HG03442 (cell line): ENCODE measurements at regions not wholly inside any gene's neighbourhood (a gene's known extent, or its start where the extent isn't known, plus 50 kb on each side); places are given as distances from the start of the nearest gene placed in this dataset.
"Not testable (repeated sequence)": the region's sequence is repeated elsewhere in the genome, so short reads cannot be mapped to it uniquely, and the experiment has no call there.

Experiments
- ATAC-seq: cut with Tn5 transposase; IDR thresholded peaks from one replicate; pipeline ENCODE4 v1.9.1; 2021; ENCODE audit warnings: mild to moderate bottlenecking, moderate library complexity; ENCODE audit not compliant: unreplicated experiment

DNA sequence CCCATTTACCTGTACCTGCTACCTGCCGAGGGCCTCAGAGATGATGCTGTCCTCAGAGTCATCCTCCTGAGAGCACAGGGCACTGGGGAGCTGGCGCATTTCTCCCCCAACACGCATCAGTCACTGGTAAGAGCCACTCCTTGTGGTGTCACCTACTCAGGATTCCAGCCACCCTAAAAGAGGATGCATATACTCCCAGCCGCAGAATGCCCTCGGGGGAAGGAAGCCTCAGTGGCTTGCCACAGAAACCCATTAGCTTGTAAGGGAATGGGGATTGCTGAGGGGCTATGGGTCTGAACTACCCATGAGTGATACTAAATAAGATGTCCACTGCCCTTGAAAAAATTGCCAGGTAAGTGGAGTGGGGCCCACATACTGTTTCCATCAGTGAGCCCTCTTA lies 279.2 kb downstream of the WDR11 start:
- ATAC-seq = no peak

DNA sequence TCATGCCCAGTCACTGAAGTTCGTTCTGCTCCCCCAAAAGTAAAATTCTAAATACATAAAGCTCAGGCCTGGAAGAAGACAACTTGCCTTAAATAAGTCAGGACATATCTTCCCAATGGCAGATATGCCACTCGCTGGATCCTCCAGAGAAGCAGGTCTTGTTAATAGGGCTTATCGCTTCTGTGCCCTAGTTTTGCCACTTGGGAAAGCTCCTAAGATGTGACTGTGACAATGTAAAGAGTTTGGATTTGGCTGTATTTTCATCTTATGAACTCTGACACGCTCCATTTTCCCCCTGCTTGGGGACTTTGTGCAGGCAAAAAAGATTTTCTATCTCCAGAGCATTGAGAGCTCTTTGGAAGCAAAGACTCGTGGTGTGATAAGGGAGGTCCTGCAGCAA lies 279.9 kb downstream of the WDR11 start:
- ATAC-seq = no peak

DNA sequence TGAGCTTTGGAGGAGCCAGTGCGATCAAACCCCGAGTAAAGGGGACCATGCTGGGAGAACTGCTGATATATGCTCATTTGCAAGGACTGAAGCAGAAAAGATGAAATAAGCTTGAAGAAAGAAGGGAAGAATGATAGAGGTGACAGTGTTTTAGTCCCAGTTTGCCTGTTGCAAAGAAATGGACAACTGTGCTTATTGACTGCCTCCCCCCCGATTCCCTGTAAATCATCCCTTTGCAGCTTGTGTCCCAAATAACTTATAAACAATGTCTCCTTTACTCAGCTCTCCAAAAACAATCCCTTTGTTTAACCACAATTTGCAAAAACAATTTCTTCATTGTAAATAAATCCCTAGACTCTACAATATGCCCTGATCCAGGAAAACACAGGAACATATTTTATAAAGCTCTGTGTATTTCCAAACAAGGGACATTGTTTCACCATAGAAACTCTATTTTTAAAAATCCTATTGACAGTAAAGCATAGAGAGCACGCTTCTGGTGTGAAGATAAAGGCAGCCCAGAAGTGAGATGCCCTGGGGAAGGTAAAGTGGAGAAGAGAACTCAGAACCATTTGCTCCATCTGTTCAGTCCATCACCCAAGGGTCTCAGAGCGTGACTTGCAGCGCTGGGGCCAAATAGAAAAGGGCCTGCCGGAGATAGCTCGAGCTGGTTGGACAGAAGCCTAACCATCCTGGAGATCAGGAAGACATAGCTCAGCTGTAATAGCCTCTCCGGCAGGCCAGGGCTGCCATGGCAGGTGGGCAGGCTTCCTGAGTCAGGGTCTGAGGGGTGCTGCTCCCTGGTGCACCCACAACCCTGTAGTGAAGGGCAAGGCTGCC lies 280.5 kb downstream of the WDR11 start:
- ATAC-seq = no peak

DNA sequence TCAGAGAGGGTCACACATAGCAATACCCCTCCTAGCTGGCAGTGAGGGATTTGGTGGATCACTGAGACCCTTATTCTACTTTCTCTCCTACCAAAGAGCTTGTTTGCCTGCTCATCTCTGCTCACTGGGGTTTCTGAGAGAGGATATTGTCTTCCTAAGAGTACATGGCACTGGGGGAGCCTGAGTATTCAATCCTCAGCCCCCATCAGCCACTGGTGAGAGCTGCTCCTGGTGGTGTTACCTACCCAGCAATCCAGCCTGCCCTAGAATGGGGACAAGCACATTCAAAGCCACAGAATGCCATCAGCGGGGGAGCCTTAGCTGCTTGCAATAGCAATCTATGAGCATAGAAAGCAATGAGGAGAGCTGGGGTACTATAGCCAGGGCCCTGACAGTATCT lies 281.1 kb downstream of the WDR11 start:
- ATAC-seq = no peak

DNA sequence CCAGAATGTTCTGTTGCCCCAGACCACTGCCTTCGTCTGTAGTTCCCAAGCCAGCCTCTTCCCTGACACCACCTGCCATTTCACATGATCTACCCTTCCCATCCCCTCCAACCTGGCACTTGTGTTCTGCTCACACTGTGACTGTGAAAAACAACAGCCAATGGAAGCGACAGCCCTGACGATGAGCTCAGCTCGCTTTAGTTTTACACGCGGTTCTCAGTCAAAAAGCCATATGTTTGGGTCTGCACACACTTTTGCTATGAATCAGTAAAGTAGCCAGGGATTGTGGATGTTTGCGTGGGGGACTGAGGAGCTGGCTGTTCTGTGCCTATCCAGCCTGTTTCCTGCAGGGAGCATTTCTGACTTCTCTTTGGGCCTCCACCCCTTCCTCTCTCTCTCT lies 282.7 kb downstream of the WDR11 start:
- ATAC-seq = no peak

DNA sequence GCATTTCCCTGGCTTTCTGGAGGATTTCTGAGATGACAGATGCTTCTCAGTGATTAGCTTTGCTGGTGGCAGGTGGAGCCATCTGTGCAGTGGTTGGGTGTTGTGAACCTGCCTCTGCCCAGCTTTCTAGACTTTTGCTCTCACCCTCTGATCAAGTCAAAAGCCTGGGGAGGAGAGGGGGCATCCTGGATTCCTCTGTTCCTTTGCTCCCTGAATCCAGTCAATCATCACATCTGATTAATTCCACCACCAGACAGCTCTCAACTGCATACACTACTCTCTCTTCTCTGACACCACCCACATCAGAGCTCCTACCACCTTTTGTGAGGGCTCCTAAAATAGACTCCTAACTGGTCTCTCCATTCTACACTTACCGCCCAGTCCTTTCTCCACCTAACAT lies 283.5 kb downstream of the WDR11 start:
- no peak for ATAC-seq

DNA sequence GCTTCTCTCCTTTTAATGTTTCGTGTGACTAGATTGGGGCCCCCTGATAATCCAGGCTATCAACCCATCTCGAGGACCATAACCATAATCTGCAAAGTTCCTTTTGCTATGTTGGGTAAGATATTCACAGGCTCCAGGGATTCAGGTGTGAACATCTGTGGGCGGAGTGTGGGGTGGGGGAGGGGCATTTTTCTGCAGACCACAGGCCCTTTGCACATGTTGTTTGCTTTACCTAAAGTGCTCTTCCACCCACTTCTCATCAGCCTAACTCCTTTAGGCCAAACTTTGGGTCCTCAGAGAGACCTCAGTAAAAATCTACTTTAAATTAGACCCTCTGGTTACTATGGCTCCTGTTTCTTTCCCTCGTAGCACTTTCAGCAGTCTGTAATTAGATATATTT lies 284.4 kb downstream of the WDR11 start:
- ATAC-seq = no peak

DNA sequence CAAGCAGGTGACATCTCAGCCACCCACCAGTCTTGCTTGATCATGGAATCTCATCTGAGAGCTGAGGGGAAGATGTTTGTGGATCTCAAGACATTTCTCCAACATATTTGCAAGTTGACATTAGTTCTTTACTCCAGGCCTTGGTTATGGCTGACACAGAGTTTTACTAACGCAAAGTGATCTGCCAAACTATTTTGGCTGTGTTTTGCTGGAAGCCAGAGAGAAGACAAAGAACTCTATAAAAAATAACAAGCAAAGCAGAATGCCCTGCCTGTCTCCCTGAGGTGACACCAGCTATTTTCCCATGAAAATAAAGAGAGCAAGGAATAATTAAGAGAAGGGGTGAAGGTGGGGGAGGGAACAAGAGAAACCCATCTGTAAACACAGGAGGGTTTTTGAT lies 286.4 kb downstream of the WDR11 start:
- no peak for ATAC-seq

DNA sequence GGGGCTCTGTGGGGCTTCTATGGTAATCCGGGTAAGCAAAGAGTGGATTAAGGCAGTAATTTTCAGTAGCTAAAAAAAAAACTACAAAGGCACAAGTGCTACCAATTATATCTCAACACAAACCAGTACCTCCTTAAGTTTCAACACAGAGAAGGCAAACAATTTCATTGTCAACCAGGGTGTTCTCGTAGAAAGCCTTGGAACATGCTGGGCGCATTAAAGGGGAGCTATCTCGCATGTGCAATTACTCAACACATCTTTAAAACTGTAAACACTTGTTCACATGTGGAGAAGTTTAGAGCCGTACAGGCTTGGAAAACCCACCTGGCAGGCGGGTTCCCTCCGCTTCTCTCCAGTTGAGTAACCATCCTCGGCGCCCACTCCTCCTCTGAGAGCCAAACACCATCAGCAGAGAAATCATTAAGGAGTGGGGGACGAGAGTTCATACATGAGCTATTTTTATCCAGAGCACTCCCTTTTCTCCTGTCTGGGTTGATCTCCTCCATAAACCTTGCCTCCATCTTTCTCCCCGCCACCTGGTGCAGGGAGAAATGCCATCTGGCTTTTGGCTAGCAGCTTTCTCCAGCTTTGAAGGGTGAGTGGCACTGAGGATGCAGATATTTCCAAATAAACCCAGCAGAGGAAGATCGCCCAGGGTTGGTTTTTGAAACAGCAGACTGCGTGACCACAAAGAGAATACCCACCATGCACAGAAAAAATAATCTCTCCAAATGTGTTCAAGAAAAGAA lies 287.1 kb downstream of the WDR11 start:
- no peak for ATAC-seq

DNA sequence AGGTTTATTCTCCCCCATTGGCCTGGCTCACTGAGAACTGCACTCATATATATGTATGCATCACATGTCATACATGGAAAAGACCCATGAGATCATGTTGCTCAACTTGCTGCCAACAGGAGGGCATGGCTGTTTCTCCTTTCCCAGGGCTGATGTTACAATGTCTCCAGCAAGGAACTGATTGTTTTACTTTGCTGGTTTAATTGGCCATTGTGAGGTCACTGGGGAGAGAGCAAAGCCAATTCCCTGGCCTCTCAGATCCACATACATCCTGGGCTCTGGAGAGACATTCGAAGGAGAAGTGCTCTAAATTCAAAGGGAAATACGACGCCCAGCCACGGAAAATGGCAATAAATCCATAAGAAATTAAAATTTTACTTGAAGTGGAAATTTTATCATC lies 287.8 kb downstream of the WDR11 start:
- ATAC-seq = no peak

DNA sequence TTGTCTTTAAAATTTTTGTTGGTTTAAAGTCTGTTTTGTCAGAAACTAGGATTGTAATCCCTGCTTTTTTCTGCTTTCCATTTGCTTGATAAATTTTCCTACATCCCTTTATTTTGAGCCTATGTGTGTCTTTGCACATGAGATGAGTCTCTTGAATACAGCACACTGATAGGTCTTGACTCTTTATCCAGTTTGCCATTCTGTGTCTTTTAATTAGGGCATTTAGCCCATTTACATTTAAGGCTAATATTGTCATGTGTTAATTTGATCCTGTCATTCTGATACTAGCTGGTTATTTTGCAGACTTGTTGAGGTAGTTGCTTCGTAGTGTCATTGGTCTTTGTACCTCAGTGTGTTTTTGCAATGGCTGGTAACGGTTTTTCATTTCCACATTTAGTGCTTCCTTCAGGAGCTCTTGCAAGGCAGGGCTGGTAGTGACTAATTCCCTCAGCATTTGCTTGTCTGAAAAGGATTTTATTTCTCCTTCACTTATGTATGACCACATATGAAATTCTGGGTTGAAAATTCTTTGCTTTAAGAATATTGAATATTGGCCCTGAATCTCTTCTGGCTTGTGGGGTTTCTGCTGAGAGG lies 294.7 kb downstream of the WDR11 start:
- ATAC-seq = not testable (repeated sequence)

DNA sequence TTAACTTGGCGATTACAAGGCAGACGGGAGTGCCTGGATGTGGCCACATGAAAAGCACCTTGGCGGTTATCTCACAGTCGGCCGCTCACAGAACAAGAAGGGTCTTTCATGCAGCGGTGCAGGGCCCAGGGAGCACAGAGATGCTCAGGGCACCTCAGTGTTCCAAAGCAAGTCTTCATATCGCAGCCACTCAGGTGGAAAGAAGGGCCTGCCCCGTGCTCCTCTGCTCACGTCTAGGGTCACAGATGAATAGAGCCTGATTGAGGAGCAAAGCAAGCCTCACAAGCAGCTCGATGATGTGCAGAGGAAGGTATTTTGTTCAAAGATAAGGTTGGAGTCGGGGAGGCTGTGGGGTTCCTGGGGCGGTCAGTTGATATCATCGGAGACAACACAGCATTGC lies 297.8 kb downstream of the WDR11 start:
- no peak for ATAC-seq

DNA sequence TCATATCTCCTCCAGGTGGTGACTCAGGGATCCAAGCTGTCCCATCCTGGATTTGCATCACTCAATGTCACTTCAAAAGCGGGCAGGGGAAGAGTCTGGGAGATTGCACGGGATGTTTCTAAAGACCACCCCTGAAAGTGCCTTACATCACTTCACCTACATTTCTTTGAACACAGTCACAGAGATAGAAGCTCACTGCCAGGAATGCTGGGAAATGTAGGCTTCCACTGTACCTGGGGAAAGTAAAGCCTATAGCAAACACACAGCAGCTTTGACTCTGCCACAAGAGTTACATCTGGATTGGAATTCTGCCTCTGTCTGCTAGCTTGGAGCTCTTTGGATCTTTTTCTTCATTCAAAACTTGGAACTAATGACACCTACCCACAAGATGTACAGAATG lies 300.9 kb downstream of the WDR11 start:
- no peak for ATAC-seq

DNA sequence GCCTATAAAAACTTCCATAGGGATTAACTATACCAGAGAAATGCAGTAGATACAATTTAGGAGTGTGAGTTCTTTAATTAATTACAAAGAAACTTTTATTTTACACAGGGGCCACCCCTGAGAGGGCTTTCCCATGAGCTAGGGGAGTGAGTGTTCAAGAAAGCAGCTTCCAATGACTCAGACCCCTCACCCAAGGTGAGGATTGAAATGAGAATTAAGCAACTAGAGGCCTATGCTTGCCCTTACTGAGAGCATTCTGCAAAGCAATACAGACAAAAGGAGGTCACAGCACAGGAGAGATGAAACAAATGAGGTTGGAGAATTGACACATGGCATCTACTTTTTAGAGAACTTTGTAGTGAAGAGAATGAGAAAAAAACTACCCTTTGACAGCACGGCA lies 301.8 kb downstream of the WDR11 start:
- no peak for ATAC-seq

DNA sequence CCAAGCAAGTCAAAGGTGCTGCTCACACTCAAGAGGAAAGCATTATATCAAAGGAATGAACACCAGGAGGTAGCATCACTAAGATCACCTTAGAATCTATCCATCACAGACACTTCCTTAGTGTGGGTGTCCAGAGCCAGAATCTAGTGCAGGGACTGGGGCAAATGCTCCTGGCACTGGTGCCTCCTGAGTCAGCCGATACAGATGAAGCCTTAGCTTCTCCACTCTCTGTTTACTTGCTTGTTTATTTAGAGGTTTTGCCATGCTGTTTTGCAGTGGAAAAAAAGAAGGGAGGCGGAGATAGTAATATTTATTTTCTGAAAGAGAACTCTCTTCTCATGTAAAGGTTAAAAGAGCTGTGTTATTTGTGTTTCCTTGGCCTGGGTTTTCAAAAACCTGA lies 303.1 kb downstream of the WDR11 start:
- no peak for ATAC-seq

DNA sequence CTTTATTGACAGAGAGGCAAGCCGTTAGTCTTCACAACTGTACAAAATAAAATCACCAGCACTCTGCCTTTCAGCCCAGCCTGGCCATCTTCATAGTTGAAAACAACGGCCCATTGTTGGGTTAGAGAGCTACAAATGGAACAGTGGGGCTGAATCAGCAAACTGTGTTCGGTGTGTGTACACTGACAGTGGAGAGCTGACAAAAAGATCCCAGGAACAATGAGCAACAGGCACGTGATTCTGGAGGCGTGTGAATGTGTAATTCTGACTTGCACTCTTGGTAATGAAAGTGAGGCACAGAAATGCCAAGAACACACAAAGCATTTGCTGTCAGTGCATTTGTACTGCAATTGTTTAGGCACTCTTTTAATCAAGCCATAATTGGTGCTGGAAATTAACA lies 303.7 kb downstream of the WDR11 start:
- no peak for ATAC-seq

DNA sequence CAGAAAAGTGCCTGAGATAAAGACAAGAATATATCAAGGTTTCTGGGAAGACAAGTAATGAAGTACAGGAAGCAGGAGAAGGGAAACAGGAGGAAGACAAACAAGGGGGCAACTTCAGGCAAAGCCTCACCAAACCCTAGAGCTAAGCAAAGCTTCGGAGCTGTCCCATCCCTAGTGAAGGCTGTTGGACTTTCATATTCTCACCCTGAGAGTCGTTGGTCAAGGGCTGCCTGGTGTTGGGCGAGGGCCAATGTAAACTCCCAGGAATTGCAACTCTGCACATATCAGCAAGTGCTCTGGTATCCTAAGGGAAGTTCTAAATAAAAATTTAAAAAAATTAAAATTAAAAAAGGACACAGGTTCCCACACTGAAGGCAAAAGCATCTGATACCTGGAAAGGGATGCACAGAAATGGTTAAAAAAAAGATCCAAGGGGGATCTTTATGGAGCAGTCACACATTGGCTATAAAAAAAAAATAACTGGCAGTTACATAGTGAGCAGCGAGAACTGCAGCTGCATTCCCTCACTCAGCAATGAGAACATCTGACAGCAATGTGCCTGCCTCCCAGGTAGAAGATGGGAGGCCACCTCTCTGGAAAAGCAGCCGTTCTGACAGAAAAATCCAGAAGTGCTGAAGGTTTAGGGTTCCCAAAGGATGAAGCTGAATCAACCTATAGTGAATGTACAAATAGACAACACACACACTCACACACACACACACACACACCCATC lies 304.7 kb downstream of the WDR11 start:
- no peak for ATAC-seq

DNA sequence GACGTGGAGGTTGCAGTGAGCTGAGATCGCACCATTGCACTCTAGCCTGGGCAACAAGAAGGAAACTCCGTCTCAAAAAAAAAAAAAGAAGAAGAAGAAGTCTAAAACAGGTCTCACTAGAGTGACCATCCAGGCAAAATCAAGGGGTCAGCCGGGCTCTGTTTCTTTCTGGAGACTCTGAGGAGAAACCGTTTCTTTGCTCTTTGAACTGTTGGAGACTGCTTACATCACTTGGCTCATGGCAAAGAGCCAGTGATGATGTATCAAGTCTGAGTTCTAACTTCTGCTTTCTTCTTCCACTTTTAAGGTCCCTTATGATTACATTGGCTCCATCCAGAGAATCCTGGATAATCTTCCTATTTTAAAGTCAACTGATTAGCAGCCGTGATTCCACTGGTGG lies 306.8 kb downstream of the WDR11 start:
- no peak for ATAC-seq

DNA sequence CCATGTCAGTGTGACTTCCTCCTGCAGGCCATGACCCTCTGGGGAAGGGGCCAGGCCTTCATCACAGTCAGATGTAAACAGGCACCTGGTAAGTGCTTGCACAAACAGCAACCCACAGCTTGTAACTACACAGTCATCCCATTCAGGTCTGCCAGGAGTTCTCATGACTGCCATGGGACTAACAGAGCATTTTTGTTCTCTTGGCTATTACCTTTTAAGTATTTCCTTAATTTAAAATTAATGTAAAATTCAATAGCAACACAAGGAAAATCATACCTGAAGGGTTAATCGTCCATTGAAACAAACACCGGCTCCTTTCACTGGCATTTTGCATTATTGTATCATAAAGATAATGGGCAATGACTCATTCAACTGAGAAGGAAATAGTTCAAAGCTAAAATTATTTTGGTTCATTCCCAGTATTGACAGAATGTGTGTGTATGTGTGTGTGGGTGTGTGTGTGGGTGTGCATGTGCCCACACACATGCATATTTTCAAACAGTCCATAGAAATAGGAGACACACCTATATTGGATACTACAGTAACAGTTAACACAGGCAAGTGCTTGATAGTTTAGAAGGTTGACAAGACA lies 307.9 kb downstream of the WDR11 start:
- peak; percentile 27 for ATAC-seq

DNA sequence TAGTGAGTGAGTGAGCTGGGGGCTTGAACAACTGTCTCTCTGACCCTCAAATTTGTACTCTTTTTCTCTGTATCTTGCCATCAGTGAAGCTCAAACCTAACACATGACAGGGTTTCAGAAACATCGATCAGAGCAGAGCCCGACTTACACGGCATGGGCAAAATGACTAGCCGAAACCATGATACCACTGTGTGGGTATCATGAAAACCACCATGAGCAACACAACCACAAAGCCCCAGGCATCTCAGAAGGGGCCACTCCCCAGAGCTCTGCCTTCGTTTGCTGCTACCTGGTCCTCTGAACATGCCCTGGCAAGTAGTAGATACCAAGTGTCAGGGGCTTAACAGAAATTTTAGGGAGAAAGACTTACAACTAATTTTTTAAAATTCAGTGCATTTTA lies 308.5 kb downstream of the WDR11 start:
- ATAC-seq = peak; percentile 77

DNA sequence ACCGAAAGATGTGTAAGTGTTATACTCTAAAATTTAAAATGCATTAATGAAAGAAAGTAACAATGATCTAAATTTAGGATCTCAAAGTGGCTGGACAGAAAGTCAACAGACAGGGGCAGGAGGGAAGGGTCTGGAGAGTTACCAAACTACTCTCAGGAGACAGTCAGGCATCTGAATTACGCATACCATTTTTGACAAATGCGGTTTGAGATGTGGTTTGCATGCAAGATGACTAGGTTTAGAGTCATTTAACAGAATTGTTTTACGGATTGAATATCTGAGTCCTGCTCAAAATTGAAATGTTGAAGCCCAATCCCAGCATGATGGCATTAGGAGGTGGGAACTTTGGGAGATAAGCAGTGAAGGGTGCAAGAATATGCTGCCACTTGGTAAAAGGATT lies 314.1 kb downstream of the WDR11 start:
- no peak for ATAC-seq
